ENCODE measurements at regions not wholly inside any gene's neighbourhood (a gene's known extent, or its start where the extent isn't known, plus 50 kb on each side); places are given as distances from the start of the nearest gene placed in this dataset.

GRCh38 chr14:104436741-104437701, 142.5 kb upstream of the C14orf180 start:
- H3K27me3 ChIP-seq: no peaks in the 10 kb centered on the region
- TF ChIP-seq POLR2AphosphoS5 (IDR thresholded peaks at IDR 0.05) (no peak), EP300 (IDR thresholded peaks at IDR 0.05; ENCODE audit: low read depth) (no peak), CTCF (IDR thresholded peaks at IDR 0.05) (no peak), POLR2A (IDR thresholded peaks at IDR 0.05) (no peak)
- no peaks in the 10 kb centered on the region for H3K9me3 ChIP-seq
- no peaks in the 10 kb centered on the region for H3K36me3 ChIP-seq
- intact Hi-C loops (cut with DNase I; ENCODE audit: low total_unique reads) (no loop called here), in situ Hi-C loops (cut with MboI; ENCODE audit: low pct_ligation_motif_present in 1 of 4, low pct_unique_long_range_greater_than_20kb in 1 of 4, low sequenced_read_pairs in 3 of 4) (no loop called here)
- peak; percentile 6 for DNase-seq
- peaks cover 0 to 10% (median 8%) of the 10 kb centered on the region in 4 donors for H3K4me1 ChIP-seq
- H3K4me3 ChIP-seq: no peak overlapping the region
- H3K27ac ChIP-seq: peak overlapping the region in 2 of 4 donors; percentile 15 to 28
- 64% methylated on average over 14 of the region's 15 CpGs; no CpG with 5 or more reads in 1 of the 2 donors for WGBS, 2 donors (ENCODE audit: low coverage in 1 of 2)

GRCh38 chr14:104437703-104438102, 141.9 kb upstream of the C14orf180 start:
- intact Hi-C loops (cut with DNase I; ENCODE audit: low total_unique reads): no loop called here
- H3K27ac ChIP-seq: no peak overlapping the region

GRCh38 chr14:104438166-104438887, 141.2 kb upstream of the C14orf180 start:
- Histone ChIP-seq H3K4me1 (peaks cover 0 to 10% (median 8%) of the 10 kb centered on the region in 4 donors), H3K9me3 (no peaks in the 10 kb centered on the region), H3K36me3 (no peaks in the 10 kb centered on the region), H3K27me3 (no peaks in the 10 kb centered on the region), H3K4me3 (no peak overlapping the region), H3K27ac (no peak overlapping the region)
- in situ Hi-C loops (cut with MboI; ENCODE audit: low pct_ligation_motif_present in 1 of 4, low pct_unique_long_range_greater_than_20kb in 1 of 4, low sequenced_read_pairs in 3 of 4) (no loop called here), intact Hi-C loops (cut with DNase I; ENCODE audit: low total_unique reads) (no loop called here)
- DNase-seq: peak; percentile 5
- 70 to 77% methylated on average over 5 to 18 of the region's 18 CpGs for WGBS, 2 donors (ENCODE audit: low coverage in 1 of 2)
- no peak for TF ChIP-seq POLR2A (IDR thresholded peaks at IDR 0.05)
- TF ChIP-seq POLR2AphosphoS5 (IDR thresholded peaks at IDR 0.05): no peak
- no peak for TF ChIP-seq EP300 (IDR thresholded peaks at IDR 0.05; ENCODE audit: low read depth)
- no peak for TF ChIP-seq CTCF (IDR thresholded peaks at IDR 0.05)

More at GRCh38 chr14:104437703-104438102, 141.9 kb upstream of the C14orf180 start:
- 50 to 81% methylated on average over 2 to 6 of the region's 6 CpGs for WGBS, 2 donors (ENCODE audit: low coverage in 1 of 2)
- H3K4me1 ChIP-seq: peaks cover 0 to 10% (median 8%) of the 10 kb centered on the region in 4 donors
- H3K4me3 ChIP-seq: no peak overlapping the region
- no peaks in the 10 kb centered on the region for H3K27me3 ChIP-seq
- TF ChIP-seq POLR2A (IDR thresholded peaks at IDR 0.05) (no peak), EP300 (IDR thresholded peaks at IDR 0.05; ENCODE audit: low read depth) (no peak), POLR2AphosphoS5 (IDR thresholded peaks at IDR 0.05) (no peak), CTCF (IDR thresholded peaks at IDR 0.05) (no peak)
- no peaks in the 10 kb centered on the region for H3K36me3 ChIP-seq
- no peaks in the 10 kb centered on the region for H3K9me3 ChIP-seq
- DNase-seq: no peak
- in situ Hi-C loops (cut with MboI; ENCODE audit: low pct_ligation_motif_present in 1 of 4, low pct_unique_long_range_greater_than_20kb in 1 of 4, low sequenced_read_pairs in 3 of 4): no loop called here

- Histone ChIP-seq H3K4me3 (no peak overlapping the region), H3K36me3 (no peaks in the 10 kb centered on the region), H3K27me3 (no peaks in the 10 kb centered on the region), H3K9me3 (no peaks in the 10 kb centered on the region), H3K27ac (no peak overlapping the region), H3K4me1 (peaks cover 0 to 10% (median 8%) of the 10 kb centered on the region in 4 donors)
- TF ChIP-seq POLR2AphosphoS5 (IDR thresholded peaks at IDR 0.05) (no peak), CTCF (IDR thresholded peaks at IDR 0.05) (no peak), POLR2A (IDR thresholded peaks at IDR 0.05) (no peak), EP300 (IDR thresholded peaks at IDR 0.05; ENCODE audit: low read depth) (no peak)
- in situ Hi-C loops (cut with MboI; ENCODE audit: low pct_ligation_motif_present in 1 of 4, low pct_unique_long_range_greater_than_20kb in 1 of 4, low sequenced_read_pairs in 3 of 4): no loop called here
- WGBS, 2 donors (ENCODE audit: low coverage in 1 of 2): 85 to 87% methylated on average over 6 to 9 of the region's 9 CpGs
- intact Hi-C loops (cut with DNase I; ENCODE audit: low total_unique reads): no loop called here
- DNase-seq: no peak
Measured at GRCh38 chr14:104439625-104440024, 139.9 kb upstream of the C14orf180 start.
